HG02973 (cell line): ENCODE measurements at regions not wholly inside any gene's neighbourhood (a gene's known extent, or its start where the extent isn't known, plus 50 kb on each side); places are given as distances from the start of the nearest gene placed in this dataset.

Experiments used
- ATAC-seq: cut with Tn5 transposase; IDR thresholded peaks from one replicate; pipeline ENCODE4 v1.9.1; 2021; ENCODE audit warnings: moderate library complexity; ENCODE audit not compliant: unreplicated experiment

- no peak for ATAC-seq
Measured at GRCh38 chr4:138927072-138927471, 88.5 kb upstream of the NOCT start.

- no peak for ATAC-seq
Measured at GRCh38 chr4:138925495-138925894, 90.1 kb upstream of the NOCT start.

GRCh38 chr4:138919094-138919936, 96.3 kb upstream of the NOCT start:
- no peak for ATAC-seq

GRCh38 chr4:138918169-138918869, 97.3 kb upstream of the NOCT start:
- no peak for ATAC-seq

- no peak for ATAC-seq
Measured at GRCh38 chr4:138916763-138917162, 98.8 kb upstream of the NOCT start.

- no peak for ATAC-seq
Measured at GRCh38 chr4:138915756-138916155, 99.8 kb upstream of the NOCT start.

GRCh38 chr4:138912704-138913340, 102.8 kb upstream of the NOCT start:
- ATAC-seq: no peak

GRCh38 chr4:138911909-138912703, 103.5 kb upstream of the NOCT start:
- ATAC-seq: no peak

- no peak for ATAC-seq
Measured at GRCh38 chr4:138910914-138911336, 104.7 kb upstream of the NOCT start.

GRCh38 chr4:138910195-138910913, 105.2 kb upstream of the NOCT start:
- no peak for ATAC-seq

- no peak for ATAC-seq
Measured at GRCh38 chr4:138909587-138909986, 106.0 kb upstream of the NOCT start.

GRCh38 chr4:138908134-138908533, 107.4 kb upstream of the NOCT start:
- no peak for ATAC-seq

- no peak for ATAC-seq
Measured at GRCh38 chr4:138907174-138907573, 108.4 kb upstream of the NOCT start.

GRCh38 chr4:138904793-138905192, 110.8 kb upstream of the NOCT start:
- ATAC-seq: no peak

GRCh38 chr4:138903185-138903584, 112.4 kb upstream of the NOCT start:
- ATAC-seq: no peak

GRCh38 chr4:138902705-138903104, 112.9 kb upstream of the NOCT start:
- no peak for ATAC-seq

- ATAC-seq: no peak
Measured at GRCh38 chr4:138901177-138901576, 114.4 kb upstream of the NOCT start.

- ATAC-seq: no peak
Measured at GRCh38 chr4:138899999-138900398, 115.6 kb upstream of the NOCT start.

- ATAC-seq: no peak
Measured at GRCh38 chr4:138898282-138898681, 117.3 kb upstream of the NOCT start.

GRCh38 chr4:138897811-138898226, 117.8 kb upstream of the NOCT start:
- ATAC-seq: no peak
